ENCODE measurements at regions not wholly inside any gene's neighbourhood (a gene's known extent, or its start where the extent isn't known, plus 50 kb on each side); places are given as distances from the start of the nearest gene placed in this dataset.

DNA sequence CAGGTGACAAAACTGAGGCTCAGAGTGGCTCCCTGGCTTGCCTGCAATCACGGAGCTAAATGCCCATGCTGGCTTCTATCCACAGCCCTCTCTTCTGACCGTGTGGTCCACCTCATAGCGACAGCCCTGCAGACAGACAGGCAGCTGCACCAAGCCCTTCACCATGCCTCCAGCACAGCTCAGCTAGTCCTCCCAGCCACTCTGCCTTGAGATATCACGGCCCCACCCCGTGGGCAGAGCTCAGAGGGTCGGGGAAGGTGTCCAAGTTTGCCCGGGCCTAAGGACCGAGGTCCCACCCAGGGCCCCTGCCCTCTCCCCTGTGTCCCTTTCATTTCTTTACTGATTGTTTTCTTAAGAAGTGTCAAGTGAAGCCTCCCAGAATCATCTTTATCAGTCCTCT is 128.2 kb upstream of the GLI2 start:
- H3K36me3 ChIP-seq, result no peaks in the 10 kb centered on the region
- no peaks in the 10 kb centered on the region for H3K9me3 ChIP-seq
- intact Hi-C loops (cut with DNase I; ENCODE audit: low total_unique reads), result no loop called here
- H3K27ac ChIP-seq, result no peak overlapping the region
- no peaks in the 10 kb centered on the region for H3K27me3 ChIP-seq
- no peak overlapping the region for H3K4me3 ChIP-seq
- H3K4me1 ChIP-seq, result peaks cover 0 to 23% (median 13%) of the 10 kb centered on the region in 4 donors
- TF ChIP-seq, protein P1, sequence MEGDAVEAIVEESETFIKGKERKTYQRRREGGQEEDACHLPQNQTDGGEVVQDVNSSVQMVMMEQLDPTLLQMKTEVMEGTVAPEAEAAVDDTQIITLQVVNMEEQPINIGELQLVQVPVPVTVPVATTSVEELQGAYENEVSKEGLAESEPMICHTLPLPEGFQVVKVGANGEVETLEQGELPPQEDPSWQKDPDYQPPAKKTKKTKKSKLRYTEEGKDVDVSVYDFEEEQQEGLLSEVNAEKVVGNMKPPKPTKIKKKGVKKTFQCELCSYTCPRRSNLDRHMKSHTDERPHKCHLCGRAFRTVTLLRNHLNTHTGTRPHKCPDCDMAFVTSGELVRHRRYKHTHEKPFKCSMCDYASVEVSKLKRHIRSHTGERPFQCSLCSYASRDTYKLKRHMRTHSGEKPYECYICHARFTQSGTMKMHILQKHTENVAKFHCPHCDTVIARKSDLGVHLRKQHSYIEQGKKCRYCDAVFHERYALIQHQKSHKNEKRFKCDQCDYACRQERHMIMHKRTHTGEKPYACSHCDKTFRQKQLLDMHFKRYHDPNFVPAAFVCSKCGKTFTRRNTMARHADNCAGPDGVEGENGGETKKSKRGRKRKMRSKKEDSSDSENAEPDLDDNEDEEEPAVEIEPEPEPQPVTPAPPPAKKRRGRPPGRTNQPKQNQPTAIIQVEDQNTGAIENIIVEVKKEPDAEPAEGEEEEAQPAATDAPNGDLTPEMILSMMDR (IDR thresholded peaks at IDR 0.05), result no peak
- no peak for DNase-seq

DNA sequence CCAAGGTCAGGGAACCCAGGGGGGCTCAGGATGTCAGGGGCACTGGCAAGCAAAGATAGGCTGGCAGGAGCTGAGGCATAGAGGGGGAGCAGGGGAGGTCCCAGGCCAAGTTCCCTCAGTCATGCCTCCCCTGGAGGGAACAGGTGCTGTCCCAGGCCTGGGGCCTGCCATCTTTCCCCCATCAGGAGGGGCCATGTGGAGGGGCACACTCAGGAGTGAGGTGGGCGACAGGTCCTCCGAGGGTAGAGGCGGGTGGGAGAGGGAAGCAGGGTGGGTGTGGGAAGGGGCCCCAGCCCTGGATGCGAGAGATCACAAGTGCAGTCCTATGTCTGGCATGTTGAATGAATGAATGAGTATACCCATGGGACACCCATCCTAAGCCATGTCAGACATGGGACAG is 127.7 kb upstream of the GLI2 start:
- Histone ChIP-seq H3K36me3 (no peaks in the 10 kb centered on the region), H3K27ac (no peak overlapping the region), H3K9me3 (no peaks in the 10 kb centered on the region), H3K4me3 (no peak overlapping the region), H3K27me3 (no peaks in the 10 kb centered on the region), H3K4me1 (peaks cover 0 to 23% (median 13%) of the 10 kb centered on the region in 4 donors)
- no peak for DNase-seq
- intact Hi-C loops (cut with DNase I; ENCODE audit: low total_unique reads), result no loop called here
- TF ChIP-seq, protein P1 (IDR thresholded peaks at IDR 0.05), result no peak

DNA sequence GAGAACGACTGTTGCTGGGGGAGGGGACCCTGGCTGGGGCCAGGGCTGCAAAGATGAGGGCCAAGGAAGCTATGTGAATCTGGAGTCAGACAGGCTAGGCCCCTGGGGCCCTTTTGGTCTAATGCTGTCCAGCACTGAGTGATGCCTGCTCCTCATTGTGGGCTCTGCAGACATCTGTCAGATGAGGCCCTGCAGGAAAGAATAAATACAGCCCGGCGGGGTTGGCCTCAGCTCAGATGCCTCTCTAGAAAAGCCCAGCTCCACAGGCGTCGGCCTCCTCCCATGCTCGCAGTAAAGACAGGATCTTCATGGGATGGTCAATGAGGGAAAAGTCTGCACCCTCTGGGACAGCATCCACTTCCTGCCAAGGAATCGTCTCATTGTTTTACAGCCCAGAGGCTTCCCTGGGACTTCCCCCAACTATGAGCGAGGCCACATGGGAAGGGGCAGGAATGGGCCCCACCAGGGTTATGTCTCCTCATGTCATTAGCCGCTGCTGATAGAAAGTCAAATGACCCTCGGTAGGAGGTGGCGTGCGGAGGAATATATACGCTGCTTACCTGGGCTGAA is 125.8 kb upstream of the GLI2 start:
- Histone ChIP-seq H3K27me3 (no peaks in the 10 kb centered on the region), H3K27ac (no peak overlapping the region), H3K4me3 (no peak overlapping the region), H3K9me3 (no peaks in the 10 kb centered on the region), H3K4me1 (peaks cover 0 to 42% (median 31%) of the 10 kb centered on the region in 4 donors), H3K36me3 (no peaks in the 10 kb centered on the region)
- intact Hi-C loops (cut with DNase I; ENCODE audit: low total_unique reads), result no loop called here
- DNase-seq, result no peak
- TF ChIP-seq, protein P1 (IDR thresholded peaks at IDR 0.05), result no peak

DNA sequence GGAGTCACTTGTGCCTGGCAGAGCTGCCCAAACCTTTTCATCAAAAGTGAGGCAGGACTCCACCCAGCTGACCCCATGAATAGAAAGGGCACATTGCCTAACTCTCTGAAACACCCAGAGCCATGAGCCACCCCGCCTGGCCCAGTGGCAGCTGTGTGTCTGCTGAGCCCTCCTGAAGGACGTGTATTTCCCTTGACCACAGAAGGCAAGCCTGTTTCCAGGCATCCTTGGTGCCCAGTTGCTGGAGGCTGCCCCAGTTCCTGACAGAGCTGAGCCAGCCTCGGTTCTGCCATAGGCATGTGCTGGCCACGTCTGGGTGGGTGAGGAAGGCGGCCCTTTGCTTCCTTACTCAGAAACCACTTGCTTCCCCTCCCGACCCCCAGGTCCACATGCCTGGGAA is 124.7 kb upstream of the GLI2 start:
- Histone ChIP-seq H3K27ac (no peak overlapping the region), H3K36me3 (no peaks in the 10 kb centered on the region), H3K4me3 (no peak overlapping the region), H3K4me1 (peaks cover 0 to 45% (median 32%) of the 10 kb centered on the region in 4 donors), H3K9me3 (no peaks in the 10 kb centered on the region), H3K27me3 (no peaks in the 10 kb centered on the region)
- TF ChIP-seq, protein P1 (IDR thresholded peaks at IDR 0.05), result no peak
- intact Hi-C loops (cut with DNase I; ENCODE audit: low total_unique reads), result no loop called here
- no peak for DNase-seq

DNA sequence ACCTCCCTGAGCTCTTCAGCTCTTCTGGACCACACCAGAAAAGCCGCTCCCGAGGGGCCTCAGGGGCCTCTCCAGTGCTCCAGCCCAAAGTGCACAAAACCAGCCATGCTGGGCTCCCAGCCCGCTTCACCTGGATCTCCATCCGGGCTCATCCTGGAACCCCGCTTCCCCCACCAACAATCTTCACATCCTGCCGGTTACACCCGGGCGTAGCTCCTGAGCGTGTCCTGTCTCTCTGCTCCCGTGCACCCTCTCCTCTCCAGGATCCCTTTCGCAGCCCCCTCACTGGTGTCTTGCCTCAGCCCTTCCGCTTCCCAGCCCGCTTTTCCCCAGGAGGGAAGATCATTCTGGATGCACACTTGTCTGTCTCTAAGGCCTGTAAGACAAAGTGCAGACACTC is 123.7 kb upstream of the GLI2 start:
- H3K4me3 ChIP-seq, result no peak overlapping the region
- intact Hi-C loops (cut with DNase I; ENCODE audit: low total_unique reads), result no loop called here
- peaks cover 0 to 40% (median 27%) of the 10 kb centered on the region in 4 donors for H3K4me1 ChIP-seq
- no peaks in the 10 kb centered on the region for H3K36me3 ChIP-seq
- no peak overlapping the region for H3K27ac ChIP-seq
- H3K9me3 ChIP-seq, result no peaks in the 10 kb centered on the region
- H3K27me3 ChIP-seq, result no peaks in the 10 kb centered on the region
- TF ChIP-seq, protein P1 (IDR thresholded peaks at IDR 0.05), result no peak
- DNase-seq, result no peak

DNA sequence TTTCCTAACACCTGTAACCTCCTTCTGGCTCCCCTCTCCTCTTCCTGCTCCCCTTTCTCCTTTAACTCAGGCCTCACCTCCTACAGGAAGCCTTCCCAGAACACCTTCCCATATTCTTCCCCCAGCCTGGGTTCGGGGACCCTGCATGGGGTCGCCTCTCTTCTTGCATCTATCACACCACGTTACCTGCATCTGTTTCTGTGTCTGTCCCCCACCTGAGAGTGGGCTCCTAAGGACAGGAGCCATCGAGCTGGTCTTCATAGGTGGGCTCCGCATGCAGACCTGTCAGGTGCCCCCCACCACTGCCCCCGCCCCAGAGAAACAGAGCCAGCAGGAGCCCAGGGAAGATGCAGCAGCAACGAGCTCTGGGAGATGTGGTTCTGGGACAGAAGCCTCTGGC is 123.2 kb upstream of the GLI2 start:
- TF ChIP-seq, protein P1 (IDR thresholded peaks at IDR 0.05), result no peak
- H3K27ac ChIP-seq, result no peak overlapping the region
- no peak for DNase-seq
- H3K9me3 ChIP-seq, result no peaks in the 10 kb centered on the region
- H3K27me3 ChIP-seq, result no peaks in the 10 kb centered on the region
- H3K36me3 ChIP-seq, result no peaks in the 10 kb centered on the region
- H3K4me1 ChIP-seq, result peaks cover 0 to 40% (median 24%) of the 10 kb centered on the region in 4 donors
- H3K4me3 ChIP-seq, result no peak overlapping the region
- intact Hi-C loops (cut with DNase I; ENCODE audit: low total_unique reads), result no loop called here

All from tibial artery (tissue), 4 donors.